ENCODE measurements at regions not wholly inside any gene's neighbourhood (a gene's known extent, or its start where the extent isn't known, plus 50 kb on each side); places are given as distances from the start of the nearest gene placed in this dataset.

DNA sequence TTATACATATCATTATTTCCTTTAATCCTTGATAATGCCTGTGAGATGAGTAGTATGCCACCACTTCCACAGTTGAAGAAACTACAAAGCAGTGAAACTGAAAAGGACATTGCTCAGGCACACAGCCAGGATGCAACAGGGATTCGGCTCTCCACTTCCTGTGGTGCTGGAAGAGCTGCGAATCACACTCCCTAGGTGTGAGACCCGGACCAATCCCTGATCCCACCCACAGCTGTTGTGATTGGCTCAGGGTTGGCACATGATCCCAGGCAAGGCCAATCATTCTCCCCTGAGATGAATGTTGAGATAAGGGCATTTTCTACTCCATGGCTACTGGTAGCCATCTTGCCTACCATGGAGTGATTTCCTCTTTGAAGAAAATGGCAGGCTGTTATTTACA lies 218.2 kb downstream of the TMEM114 start:
- no peak for DNase-seq

DNA sequence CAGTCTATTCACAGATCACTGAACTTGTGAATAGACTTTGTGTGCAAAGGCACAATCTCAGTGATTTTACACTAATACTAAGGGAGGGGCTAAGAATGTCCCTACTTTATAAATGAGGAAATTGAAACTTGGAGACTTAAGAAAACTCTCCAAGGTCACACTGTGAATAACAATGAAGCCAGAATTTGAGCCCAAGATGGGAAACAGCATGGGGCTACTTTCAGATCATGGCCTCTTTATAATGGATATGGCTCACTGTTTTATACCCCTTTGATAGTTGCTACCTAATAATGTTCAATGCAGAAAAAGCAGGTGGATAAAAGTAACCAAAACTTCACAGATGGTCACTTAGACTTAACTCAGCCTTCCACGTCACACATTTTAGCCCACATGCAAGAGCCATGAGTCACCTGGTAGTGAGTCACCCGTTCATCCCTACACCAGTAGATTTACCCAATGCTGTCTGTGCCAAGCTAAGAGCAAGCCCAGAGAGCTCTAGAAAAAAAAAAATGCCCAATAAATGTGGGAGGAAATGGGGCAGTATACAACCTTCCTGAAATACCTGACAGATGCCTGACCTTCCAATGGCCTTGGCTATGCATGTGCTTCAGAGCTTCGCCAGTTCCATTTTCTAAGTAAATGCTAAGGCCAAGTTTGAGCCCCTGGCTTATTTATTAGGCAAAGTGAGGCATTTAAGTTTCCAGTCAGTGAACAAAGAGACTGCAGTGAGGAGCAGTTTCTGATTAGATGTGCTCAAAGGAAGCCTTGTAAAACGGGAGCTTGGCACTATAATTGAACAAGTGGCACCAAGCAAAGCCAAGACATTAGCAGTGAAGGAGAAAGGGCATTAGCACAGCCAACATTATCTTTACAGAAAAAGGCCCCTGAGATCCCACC lies 219.7 kb downstream of the TMEM114 start:
- no peak for DNase-seq

DNA sequence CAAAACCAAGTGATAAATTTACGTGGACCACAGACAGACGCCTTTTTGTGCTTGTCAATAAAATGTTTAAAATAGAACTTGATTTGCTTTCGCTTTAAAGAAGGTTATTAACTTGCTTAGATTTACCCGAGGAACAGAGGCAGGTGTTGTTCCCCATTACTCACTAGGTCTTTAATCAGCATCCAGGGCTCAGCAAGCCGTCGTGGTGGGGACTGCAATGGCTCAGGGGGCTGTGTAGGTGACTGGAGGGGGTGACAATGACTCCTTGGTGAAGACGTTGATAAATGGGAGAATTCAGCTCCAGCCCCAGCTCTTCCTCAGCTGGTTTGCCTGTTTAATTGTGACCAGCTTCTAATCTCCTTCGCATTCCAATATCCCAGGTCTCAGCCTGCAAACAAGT lies 231.4 kb downstream of the TMEM114 start:
- no peak for DNase-seq

DNA sequence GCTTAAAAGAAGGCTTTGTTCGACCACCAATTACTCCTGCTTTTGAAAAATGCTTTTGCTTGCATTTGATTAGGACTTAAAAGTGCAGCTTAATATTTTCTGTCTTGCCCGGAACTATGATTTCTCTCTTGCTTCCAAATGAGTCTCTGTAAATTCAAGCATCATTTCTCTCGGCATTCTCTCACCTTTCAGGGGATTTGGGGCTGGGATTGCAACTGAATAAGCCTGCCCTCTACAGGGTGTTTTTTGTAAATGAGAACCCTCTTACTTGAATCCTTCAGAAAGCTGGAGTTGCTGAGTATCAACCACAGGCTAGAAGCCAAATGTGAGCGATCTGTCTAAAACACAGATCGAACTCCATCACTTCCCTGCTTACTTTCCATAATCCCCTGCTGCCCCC lies 234.6 kb downstream of the TMEM114 start:
- DNase-seq: no peak

DNA sequence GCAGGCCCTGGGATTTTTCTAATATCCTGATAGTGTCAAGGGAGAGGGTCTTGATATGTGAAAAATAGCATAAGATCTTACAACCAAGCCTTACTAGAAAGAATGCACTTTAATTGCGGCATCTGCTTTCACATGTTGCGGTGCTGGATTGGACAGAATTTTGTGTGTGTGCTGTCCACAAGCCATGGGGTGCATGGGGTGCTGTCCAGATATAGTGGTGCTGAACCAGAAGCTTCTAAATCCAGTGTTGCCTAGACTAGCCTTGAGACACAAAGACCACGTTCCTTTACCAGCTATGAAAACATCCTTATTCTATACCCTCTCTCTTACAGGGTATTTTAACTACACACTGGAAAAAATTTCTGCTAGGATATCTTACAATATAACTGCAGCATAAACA lies 244.0 kb downstream of the TMEM114 start:
- DNase-seq: no peak

DNA sequence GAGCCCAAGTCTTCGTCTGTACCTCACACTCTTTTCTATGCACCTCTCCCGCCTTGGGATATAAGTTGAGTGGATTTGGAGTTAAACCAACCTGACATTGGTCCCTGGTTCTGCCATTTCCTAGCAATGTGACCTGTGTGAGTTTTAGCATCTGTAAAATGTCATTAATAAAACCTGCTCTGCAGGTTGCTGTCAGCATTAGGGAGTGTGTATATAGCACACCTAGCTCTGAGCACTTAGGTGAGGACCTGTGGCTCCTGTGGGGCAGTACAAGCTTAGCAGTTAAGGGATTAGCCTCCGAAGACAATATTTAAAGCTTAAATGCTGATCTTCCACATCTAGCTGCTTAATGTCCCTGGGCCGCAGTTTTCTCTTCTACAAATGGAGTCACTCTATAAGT lies 248.0 kb downstream of the TMEM114 start:
- DNase-seq: no peak

DNA sequence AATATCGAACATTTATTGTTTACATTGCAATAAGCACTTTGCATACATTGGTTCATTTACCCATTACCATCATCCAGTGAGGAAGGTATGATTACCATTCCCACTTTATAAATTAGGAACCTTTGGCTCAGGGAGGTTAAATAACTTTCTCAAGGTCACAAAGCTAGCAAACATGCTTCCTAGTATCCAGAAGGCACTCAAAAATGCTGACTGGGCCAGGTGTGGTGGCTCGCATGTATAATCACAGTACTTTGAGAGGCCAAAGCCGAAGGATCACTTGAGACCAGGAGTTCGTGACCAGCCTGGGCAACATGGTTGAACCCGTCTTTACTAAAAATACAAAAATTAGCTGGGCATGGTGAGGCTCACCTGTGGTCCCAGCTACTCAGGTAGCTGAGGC lies 259.6 kb downstream of the TMEM114 start:
- DNase-seq: no peak

DNA sequence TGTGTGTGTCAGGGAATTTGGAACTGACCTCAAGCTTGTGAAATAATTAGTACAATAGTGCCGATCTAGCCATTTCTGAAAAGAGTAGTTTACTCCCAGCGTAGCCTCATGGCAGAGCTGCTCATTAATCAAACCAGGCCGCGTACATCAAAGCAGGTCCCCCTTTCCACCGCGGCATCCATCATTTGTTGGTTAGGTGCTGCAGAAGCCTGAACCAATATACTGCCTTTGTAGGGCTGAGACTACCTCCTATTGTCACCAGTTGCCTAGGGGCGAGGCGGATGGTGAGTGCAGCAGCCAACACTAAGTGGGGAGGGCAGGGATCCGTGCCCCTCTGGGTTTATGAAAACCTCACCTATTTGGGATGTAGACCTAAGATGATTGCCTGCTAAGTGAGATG lies 264.1 kb downstream of the TMEM114 start:
- DNase-seq: no peak

DNA sequence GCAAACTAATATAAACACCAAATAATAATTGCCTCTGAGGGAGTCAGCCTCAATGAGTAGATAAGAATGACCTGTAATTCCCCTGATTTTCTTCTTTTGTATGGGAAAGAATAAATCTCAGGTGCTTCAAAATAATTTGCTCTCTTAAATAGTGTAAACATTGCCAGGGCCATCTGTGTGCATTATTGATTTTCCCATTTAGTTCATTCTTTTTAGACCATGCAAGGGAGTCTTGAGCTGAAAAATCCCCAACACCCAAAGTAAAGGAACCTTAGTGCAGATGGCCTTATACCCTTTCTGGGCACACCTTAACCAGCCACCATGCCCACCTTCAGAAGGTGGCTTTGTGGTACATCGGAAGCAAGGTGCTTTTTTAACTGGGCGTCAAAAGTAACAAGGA lies 267.2 kb downstream of the TMEM114 start:
- DNase-seq: no peak

DNA sequence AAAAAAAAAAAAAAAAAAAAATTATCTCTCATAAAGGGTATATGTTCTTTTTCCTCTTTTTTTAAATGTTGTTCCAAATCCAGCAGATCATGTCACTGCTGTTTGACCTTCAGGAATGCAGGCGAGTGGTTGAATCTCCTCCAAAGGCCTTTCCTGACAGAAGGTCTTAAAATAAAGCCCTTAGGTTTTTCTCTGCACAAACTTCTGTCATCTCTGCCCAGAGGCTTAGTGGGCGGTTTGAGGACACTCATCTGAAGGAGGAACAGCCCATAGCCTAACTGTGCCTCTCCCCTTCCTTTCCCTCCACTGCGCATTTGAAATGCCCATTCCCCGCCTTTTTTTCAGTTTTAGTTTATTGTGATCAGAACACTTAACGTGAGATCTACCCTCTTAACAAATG lies 270.2 kb downstream of the TMEM114 start:
- no peak for DNase-seq

DNA sequence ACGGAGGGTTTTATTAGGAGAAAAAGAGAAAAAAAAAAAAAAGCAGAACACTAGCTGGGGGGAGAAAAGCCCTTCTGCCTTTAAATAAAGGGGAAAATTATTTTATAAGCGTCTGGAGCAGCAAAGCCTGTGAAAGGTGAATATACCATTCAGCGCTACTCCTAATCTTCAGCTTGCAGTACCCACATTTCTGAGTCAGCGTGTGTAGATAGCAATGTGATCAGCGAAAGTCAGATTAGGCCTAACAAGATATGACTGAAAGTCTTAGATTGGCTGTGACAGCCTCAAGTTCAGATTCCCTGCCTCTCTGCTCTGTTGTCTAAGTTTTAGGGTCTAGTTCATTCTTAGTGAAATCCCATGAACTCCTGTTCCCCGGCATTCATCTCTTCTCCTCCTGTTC lies 279.5 kb downstream of the TMEM114 start:
- no peak for DNase-seq

DNA sequence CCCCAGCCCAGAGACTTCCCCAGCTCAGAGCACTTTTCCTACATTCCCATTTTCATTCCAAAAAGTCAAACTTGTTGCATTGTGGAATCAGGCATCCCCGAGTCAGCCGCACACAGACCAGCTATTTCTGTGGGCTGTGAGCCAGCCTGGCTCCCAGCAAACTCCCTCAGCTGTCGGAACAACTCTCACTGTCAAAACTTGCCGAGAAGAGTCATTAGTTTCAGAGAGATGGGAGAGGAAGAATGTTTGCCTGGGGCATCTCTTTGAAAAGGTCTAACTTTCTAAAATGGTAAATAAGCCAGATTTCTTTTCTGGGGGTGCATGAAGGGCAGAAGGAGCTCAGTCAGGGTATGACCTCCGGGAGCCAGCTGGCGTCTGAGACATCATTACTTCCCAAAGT lies 280.0 kb downstream of the TMEM114 start:
- no peak for DNase-seq

DNA sequence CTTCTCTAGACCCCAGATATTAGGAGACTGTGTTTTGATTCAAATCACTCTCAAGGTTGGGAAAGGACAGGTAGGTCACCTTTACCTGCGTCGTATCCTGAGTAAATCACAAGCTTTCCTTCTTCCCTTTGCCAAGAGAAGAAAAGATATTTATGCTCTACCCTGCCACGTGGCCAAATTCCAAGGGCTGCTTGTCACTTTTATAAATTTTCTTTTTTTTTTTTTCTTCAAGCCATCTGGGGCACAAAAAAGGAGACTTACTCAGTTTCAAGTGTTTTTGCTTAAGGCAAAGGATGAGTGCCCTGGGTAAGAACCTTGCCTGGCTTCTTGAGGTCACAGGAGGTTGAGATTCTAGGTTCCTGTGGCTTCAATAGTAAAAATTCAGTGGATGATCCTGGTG lies 285.1 kb downstream of the TMEM114 start:
- DNase-seq: no peak

DNA sequence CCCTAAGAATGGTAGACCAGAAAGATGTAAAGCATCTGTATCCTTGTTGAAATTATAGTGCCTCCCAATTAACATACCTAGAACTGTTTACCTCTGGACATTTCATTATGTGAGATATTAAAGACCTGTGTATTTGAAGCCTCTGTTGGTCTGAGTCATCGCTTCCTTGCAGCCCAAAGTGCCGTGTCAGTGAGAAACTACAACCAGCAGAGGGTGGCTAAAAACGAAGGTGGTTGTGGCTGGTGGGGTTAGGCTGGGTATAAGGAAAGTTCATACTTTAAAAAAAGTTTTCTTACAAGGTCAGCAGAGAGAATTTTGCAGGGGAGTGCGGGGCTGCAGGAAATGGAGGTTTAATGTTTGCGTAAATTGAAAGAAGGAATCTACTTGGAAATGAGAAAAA lies 290.7 kb downstream of the TMEM114 start:
- no peak for DNase-seq

DNA sequence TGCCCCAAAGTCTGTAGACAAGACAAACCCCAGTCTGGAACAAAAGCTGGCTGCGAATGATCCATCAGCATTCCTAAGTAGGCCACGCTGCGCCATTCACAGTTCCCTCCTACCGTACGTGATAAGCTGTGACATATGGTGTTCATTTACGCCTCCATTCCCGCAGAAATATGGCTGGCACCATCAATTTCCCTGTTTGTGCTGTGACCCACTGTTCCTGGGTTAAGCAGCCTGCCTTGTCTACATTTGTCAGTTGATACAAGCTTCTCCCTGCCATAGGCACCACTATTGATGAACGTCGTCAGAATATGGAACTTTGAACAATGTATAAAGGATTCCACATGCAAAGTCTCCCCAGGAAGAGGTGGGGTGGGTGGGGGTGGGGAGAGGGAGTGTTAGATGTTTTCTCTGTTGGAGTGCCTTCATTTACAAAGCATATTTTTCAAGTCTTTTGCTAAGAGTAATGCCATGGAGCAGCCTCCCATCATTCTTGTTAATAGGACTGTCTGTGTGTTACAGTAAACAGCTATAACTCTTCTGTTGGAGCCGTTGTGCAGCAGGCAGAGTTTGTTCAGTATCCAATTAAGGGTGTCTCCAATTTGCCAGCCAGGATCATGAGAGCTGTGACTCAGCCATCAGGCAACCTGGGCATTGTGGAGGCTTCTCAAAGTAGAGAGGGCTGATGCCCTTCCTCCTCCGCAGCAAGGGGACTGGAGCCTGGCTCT lies 294.6 kb downstream of the TMEM114 start:
- DNase-seq: no peak

DNA sequence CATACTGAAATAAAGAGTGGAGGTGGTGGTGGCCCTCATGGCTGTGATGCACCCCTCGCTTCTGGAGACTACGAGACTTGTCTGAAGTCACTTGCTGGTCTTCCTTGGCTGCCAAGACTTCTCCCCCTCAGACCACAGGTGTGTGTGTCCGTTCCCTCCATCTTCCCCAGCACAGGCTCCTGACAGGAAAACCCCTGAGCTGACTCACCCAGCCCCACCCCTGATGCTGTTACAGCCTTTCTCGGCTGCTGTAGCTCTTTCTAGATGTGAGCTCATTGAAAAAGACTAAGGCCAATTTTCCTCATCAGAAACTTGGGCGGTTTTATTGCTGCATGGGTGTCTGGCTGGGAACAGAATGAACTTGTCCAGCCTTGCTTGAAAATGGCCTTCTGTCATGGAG lies 296.9 kb downstream of the TMEM114 start:
- no peak for DNase-seq

DNA sequence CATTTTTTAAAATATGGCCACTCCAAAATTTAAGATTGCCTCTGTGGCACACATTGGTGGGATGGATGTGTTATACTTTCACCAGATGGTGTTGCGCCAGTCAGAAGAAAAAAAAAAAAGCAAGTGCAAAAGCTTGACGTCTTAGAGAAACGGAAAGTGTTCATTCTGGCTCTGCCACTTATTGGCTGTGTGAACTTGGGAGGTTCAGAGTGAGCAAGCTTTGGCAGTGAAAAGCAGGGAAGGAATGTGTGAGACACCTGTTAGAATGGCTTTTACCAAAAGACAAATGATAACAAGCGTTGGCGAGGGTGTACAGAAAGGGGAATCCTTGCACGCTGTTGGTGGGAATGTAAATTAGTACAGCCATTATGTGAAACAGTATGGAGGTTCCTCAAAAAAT lies 298.0 kb downstream of the TMEM114 start:
- DNase-seq: no peak

DNA sequence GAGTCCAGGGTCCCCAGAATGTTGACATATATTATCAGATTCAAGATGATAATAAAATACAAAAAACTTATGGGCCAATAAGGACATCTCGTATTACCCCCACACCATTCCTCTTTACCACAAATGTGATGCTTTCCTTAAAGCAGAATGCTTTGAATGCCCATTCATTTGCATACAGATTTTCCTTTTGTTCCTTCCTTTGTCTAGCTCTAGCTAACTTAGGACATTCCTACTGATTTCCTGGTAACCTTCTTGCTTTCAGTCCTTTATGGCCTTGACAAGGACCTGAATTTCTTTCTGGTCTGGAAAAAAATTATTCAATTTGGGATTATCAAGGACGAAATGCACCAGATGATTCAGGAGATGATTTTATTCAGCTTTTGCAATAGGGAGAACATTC lies 304.0 kb downstream of the TMEM114 start:
- DNase-seq: no peak

DNA sequence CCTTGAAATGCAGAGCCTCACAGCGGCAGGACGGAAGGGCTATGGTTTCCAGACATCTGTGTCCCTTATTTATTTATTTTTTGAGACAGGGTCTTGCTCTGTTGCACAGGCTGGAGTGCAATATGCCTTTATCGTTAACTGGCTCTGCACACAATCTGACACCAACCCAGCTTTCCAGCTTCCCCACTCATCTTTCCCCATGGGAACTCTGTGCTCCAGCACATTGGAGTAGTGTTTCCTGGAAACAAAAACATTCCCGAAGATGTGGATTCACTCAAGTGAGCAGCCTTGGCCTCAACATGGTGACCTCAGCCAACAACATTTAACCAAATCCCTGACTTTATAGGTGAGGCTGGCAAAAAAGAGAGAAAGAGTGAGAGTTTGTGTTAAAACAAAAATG lies 307.1 kb downstream of the TMEM114 start:
- no peak for DNase-seq

DNA sequence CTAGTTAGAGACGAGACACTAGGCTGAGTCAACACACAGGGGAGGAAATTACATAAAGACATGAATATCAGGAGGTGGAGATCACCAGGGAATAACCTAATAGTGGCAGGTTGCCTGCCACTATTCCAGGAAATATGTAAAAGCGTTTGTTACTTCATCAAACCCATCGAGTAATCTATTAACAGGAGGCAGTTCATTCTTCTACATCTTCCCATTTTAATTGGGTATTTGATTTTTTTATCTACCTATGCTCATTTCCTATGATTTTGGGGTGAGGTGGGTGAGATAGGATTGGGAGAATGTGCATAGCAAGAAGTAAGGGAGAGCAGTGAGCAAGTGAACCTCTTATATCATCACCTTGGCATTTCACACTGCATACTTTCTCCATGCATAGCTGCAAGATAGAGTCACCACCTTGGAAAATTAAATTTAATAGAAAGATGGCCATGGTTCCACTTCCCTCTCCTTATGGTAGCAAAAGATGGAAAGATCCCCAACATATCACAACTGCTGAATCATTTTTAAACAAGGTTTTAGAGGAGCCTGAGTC lies 312.2 kb downstream of the TMEM114 start:
- DNase-seq: no peak

DNA sequence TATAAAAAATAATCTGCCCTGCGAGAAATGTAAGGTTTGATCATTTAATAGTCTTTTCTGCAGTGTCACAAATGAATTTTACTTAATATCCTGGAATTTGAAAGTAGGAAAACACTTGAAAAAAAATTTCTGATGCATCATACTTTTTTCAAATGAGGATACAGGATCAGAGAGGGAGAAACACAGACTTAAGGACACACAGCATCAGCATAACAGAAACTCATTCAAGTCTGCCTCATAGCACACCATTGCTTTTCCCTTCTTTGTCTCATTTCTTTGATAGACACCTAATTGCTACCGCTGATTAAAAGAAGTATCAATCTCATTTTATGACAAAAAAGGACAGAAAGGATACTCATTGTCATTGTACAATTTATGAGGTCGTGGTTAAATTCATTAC lies 319.0 kb downstream of the TMEM114 start:
- no peak for DNase-seq

DNA sequence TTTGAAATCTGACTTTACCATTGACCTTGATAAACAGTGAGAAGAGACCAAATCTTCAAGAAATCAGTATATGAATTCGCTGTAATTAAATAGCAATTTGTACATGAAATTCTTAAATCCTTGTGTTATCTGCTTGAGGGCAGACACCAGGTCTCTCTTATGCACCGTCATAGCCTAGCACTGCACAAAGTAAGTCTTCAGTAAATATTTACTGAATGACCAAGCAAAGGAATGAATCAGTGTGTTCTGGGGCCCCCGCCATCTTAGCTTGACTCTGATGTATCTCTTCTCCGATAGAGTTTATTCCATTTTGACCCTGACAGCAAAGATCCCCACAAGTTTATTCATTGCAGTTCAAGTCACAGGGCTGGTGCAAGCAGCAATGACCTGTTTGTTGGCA lies 328.0 kb downstream of the TMEM114 start:
- no peak for DNase-seq

DNA sequence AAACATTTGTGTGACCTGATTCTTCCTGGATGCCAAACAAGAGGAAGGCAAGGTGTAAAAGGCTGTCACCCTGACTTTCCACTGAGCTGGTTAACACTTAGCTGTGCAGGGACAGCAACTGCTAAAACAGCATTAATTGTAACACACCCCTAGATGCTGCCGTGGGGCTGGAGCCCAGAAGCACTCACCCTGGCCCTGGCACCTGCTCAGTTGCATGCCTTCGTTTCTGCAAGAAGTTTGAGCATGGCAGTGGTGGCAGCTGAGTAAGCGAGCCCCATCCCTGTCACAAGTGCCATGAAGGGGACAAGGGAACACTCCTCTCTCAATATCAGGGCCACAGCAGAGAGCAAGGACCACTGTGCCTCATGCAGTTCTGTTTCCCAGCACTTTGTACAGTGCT lies 330.2 kb downstream of the TMEM114 start:
- DNase-seq: no peak

DNA sequence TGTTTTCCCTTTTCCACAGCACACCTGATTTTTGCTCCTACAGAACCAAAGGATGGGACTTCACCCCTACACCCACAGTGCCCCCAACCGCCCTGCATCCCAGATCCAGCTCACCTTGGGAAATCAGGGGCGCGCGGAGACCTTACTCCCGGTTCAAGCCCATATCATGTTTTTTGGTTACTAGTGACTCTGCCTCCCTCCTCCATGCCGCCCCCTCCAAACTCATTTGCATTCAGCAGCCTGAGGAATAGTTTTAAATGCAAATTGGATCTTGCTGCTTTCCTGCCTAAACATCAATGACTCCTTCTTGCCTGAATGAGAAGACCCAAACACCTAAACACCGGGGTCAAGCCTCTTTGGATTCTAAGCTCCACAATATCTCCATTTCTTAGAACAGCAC lies 331.8 kb downstream of the TMEM114 start:
- no peak for DNase-seq
